HCT116 (cell line): ENCODE measurements at regions not wholly inside any gene's neighbourhood (a gene's known extent, or its start where the extent isn't known, plus 50 kb on each side); places are given as distances from the start of the nearest gene placed in this dataset.
A peak's percentile ranks its signal among the peaks of the same experiment; 100 is the strongest.

Experiments used
- ATAC-seq: fragments of 200-7000 bp; cut with Tn5 transposase; 2 replicates; pipeline ENCODE4 v1.9.1; 2020; ENCODE audit warnings: mild to moderate bottlenecking, moderate library complexity
- BruUV-seq: library from RNA; stranded (reverse); fragments of 400-500 nt; replicated peaks from 2 replicates; lab custom pipeline; 2021; lab: Mats Ljungman, UMichigan
- CTCF ChIA-PET: fragments of 300-600 bp; sonication (Branson Sonifier 250); formaldehyde crosslinking; loops from one replicate; lab custom pipeline; 2021; ENCODE audit warnings: antibody characterized with exemption; lab: Charles Lee
- POLR2A ChIA-PET: fragments of 300-600, 350-600 bp; sonication (Branson Sonifier 250); formaldehyde crosslinking; loops from one replicate; lab custom pipeline; 2021; ENCODE audit warnings: antibody characterized with exemption; lab: Charles Lee
- RAD21 ChIA-PET, 2 experiments: fragments of 300-600 bp; sonication (Branson Sonifier 250); formaldehyde crosslinking; loops; one replicate each; lab custom pipeline; 2023; ENCODE audit warnings: low total read pairs in 2 of 2; ENCODE audit not compliant: uncharacterized antibody in 2 of 2, unreplicated experiment in 2 of 2, low non-redundant PET in 1 of 2; lab: Charles Lee
- DNase-seq: peaks from one replicate; pipeline ENCODE4 v3.0.0-alpha.2; 2010; ENCODE audit warnings: low read depth, low spot score
- H2AFZ ChIP-seq: fragments of 200-600 bp; shearing (Covaris generic), sonication (generic); 2 replicates; pipeline ENCODE4 v1.6.1; 2017; ENCODE audit warnings: low read depth, mixed run types, mixed read lengths, antibody characterized with exemption, low read length; ENCODE audit not compliant: poor library complexity, severe bottlenecking
- H3K27ac ChIP-seq: 2 replicates; pipeline ENCODE4 v1.5.1; 2012; ENCODE audit warnings: low read depth, low read length
- H3K27me3 ChIP-seq: fragments of 200-600 bp; sonication (generic); 2 replicates; pipeline ENCODE4 v1.6.1; 2016; ENCODE audit warnings: mixed run types, low read length, mixed read lengths; ENCODE audit not compliant: insufficient read depth
- H3K36me3 ChIP-seq, 2 experiments: fragments of 200-500 bp in 1 of 2; fragments of 200-600 bp in 1 of 2; sonication (Bioruptor generic) in 1 of 2; sonication (generic) in 1 of 2; 2 replicates each; pipeline versions ENCODE4 v1.5.1 to v1.6.1; 2014 to 2016; ENCODE audit warnings: low read length in 2 of 2, inconsistent platforms in 1 of 2, mixed read lengths in 1 of 2, mixed run types in 1 of 2; ENCODE audit not compliant: insufficient read depth in 2 of 2, control insufficient read depth in 1 of 2
- H3K4me1 ChIP-seq, 2 experiments: fragments of 200-600 bp in 1 of 2; sonication (generic) in 1 of 2; 2 replicates each; pipeline versions ENCODE4 v1.5.1 to v1.6.1; 2012 to 2017; ENCODE audit warnings: low read length in 2 of 2, inconsistent platforms in 1 of 2, mild to moderate bottlenecking in 1 of 2, mixed read lengths in 1 of 2, mixed run types in 1 of 2, moderate library complexity in 1 of 2; ENCODE audit not compliant: insufficient read depth in 2 of 2, control insufficient read depth in 1 of 2
- H3K4me2 ChIP-seq: fragments of 200-600 bp; sonication (generic); 2 replicates; pipeline ENCODE4 v1.6.1; 2017; ENCODE audit warnings: mixed run types, low read length, mixed read lengths
- H3K4me3 ChIP-seq, 2 experiments: fragments of 200-600 bp in 1 of 2; sonication (generic) in 1 of 2; replicated peaks in 1 of 2; 2 replicates each; pipeline ENCODE4 v1.5.1; 2011 to 2016; ENCODE audit warnings: low read length in 2 of 2, control low read depth in 1 of 2, low read depth in 1 of 2, mild to moderate bottlenecking in 1 of 2, mixed read lengths in 1 of 2, mixed run types in 1 of 2
- H3K79me2 ChIP-seq: fragments of 200-600 bp; sonication (generic); 2 replicates; pipeline ENCODE4 v1.6.1; 2017; ENCODE audit warnings: mild to moderate bottlenecking, mixed run types, low read length, moderate library complexity, mixed read lengths; ENCODE audit not compliant: insufficient read depth
- H3K9ac ChIP-seq: fragments of 200-600 bp; sonication (generic); 2 replicates; pipeline ENCODE4 v1.6.1; 2016; ENCODE audit warnings: low read length, mixed read lengths
- H3K9me2 ChIP-seq: fragments of 200-600 bp; sonication (generic), shearing (Covaris generic); 2 replicates; pipeline ENCODE4 v1.6.1; 2017; ENCODE audit warnings: mixed run types, mild to moderate bottlenecking, moderate library complexity; ENCODE audit not compliant: insufficient read depth
- H3K9me3 ChIP-seq, 2 experiments: fragments of 200-500 bp in 1 of 2; fragments of 200-600 bp in 1 of 2; sonication (Bioruptor generic) in 1 of 2; sonication (generic) in 1 of 2; 2 replicates each; pipeline ENCODE4 v1.6.1; 2014 to 2017; ENCODE audit warnings: low read length in 2 of 2, mixed read lengths in 2 of 2, inconsistent platforms in 1 of 2, low read depth in 1 of 2, mild to moderate bottlenecking in 1 of 2, mixed run types in 1 of 2, moderate library complexity in 1 of 2; ENCODE audit not compliant: control insufficient read depth in 1 of 2, insufficient read depth in 1 of 2
- H4K20me1 ChIP-seq: fragments of 200-600 bp; sonication (generic), shearing (Covaris generic); 2 replicates; pipeline ENCODE4 v1.6.1; 2017; ENCODE audit warnings: mixed run types, mild to moderate bottlenecking, moderate library complexity; ENCODE audit not compliant: insufficient read depth
- CBX3 ChIP-seq: IDR thresholded peaks from 2 replicates; pipeline ENCODE4 v1.6.1; 2012; ENCODE audit warnings: low read depth
- CTCF ChIP-seq, 3 experiments: fragments of 200-600 bp in 1 of 3; sonication (generic) in 1 of 3; IDR thresholded peaks in 2 of 3; conservative IDR thresholded peaks in 1 of 3; 2 replicates each; pipeline ENCODE4 v1.5.1; 2012 to 2017; ENCODE audit warnings: low read depth in 2 of 3, low read length in 2 of 3, antibody characterized with exemption in 1 of 3, borderline replicate concordance in 1 of 3, control low read depth in 1 of 3, mild to moderate bottlenecking in 1 of 3, mixed read lengths in 1 of 3, mixed run types in 1 of 3, moderate library complexity in 1 of 3; ENCODE audit not compliant: insufficient read depth in 1 of 3
- FOSL1 ChIP-seq: IDR thresholded peaks from 2 replicates; pipeline ENCODE4 v1.6.1; 2012; ENCODE audit warnings: low read depth
- POLR2AphosphoS5 ChIP-seq: IDR thresholded peaks from 2 replicates; pipeline ENCODE4 v1.6.1; 2011; ENCODE audit warnings: mild to moderate bottlenecking, low read depth, low read length, moderate library complexity
- RAD21 ChIP-seq: IDR thresholded peaks from 2 replicates; pipeline ENCODE4 v1.6.1; 2012; ENCODE audit warnings: low read depth, mild to moderate bottlenecking
- REST ChIP-seq: IDR thresholded peaks from 2 replicates; pipeline ENCODE4 v1.6.1; 2012; ENCODE audit warnings: low read depth
- SIN3A ChIP-seq: IDR thresholded peaks from 2 replicates; pipeline ENCODE4 v1.6.1; 2012; ENCODE audit warnings: low read depth
- intact Hi-C: fragments of 100-400 bp; cut with micrococcal nuclease; formaldehyde crosslinking; loops from 2 replicates; pipeline ENCODE4 v1.10.0; 2022
- TF ChIP-seq, protein P1 (sequence below): IDR thresholded peaks from 2 replicates; pipeline ENCODE4 v1.6.1; 2012

DNA sequence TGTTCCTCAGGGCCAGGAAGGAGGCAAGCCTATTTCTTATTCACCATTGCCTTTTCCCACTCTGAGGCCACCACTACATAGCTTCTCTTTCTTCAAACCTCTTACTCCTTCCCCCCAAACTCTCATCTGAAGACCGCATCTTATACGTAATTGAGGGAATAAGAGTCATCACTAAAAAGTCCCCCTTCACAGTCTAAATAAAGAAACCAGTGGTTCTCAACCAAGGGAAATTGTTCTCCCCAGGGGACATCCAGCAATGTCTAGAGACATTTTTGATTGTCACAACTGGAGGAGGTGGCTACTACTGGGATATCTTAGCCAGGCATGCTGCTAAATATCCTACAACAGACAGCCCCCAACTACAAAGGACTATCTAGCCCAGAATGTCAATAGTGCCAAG is 327.6 kb upstream of the CNR1 start:
- Histone ChIP-seq H3K4me2 (no peak overlapping the region), H3K27ac (no peak overlapping the region), H3K27me3 (no peaks in the 10 kb centered on the region), H2AFZ (no peak overlapping the region), H3K36me3 (no peaks in the 10 kb centered on the region), H4K20me1 (no peaks in the 10 kb centered on the region)
- BruUV-seq = no TSS peak
- POLR2A ChIA-PET = no interaction called here
- TF ChIP-seq POLR2AphosphoS5 = no peak
- TF ChIP-seq SIN3A = no peak
- no peak for TF ChIP-seq FOSL1
- TF ChIP-seq, all 23 proteins: peak for 0
- ChIA-PET CTCF (interaction anchor here (0.6 to 1.8 kb wide), 10 partner anchors 10 to 1427 kb away, joined by 3 to 12 read pairs (median 4); no protein-coding TSS in a partner anchor), RAD21 (no interaction called here)
- no peaks in the 10 kb centered on the region for H3K9me2 ChIP-seq
- H3K9ac ChIP-seq = no peak overlapping the region
- intact Hi-C loops = loop anchor here (10.0 kb wide), 1 partner anchor 1429 kb away; no protein-coding TSS in a partner anchor
- H3K4me1 ChIP-seq = no peaks in the 10 kb centered on the region
- no peaks in the 10 kb centered on the region for H3K79me2 ChIP-seq
- H3K4me3 ChIP-seq = no peak overlapping the region
- ATAC-seq = no peak
- DNase-seq = no peak
- no peaks in the 10 kb centered on the region for H3K9me3 ChIP-seq

GRCh38 chr6:88492824-88493223 is 326.7 kb upstream of the CNR1 start:
- ChIA-PET CTCF (interaction anchor here (0.8 to 1.8 kb wide), 12 partner anchors 19 to 1426 kb away, joined by 3 to 19 read pairs (median 4); no protein-coding TSS in a partner anchor), POLR2A (no interaction called here), RAD21 (interaction anchor here in 1 of 2 experiments (1.1 kb wide), 1 partner anchor 563 kb away, joined by 4 read pairs; no protein-coding TSS in a partner anchor)
- Histone ChIP-seq H3K27ac (no peak overlapping the region), H4K20me1 (no peaks in the 10 kb centered on the region), H3K79me2 (no peaks in the 10 kb centered on the region), H3K4me1 (no peaks in the 10 kb centered on the region), H3K9me3 (no peaks in the 10 kb centered on the region), H3K9ac (no peak overlapping the region), H3K4me3 (no peak overlapping the region), H3K36me3 (no peaks in the 10 kb centered on the region), H3K9me2 (no peaks in the 10 kb centered on the region), H3K27me3 (no peaks in the 10 kb centered on the region), H2AFZ (no peak overlapping the region), H3K4me2 (no peak overlapping the region)
- DNase-seq (peak; percentile 22), ATAC-seq (peak; percentile 78)
- TF ChIP-seq REST = no peak
- peak; percentile 64 for TF ChIP-seq RAD21
- no peak for TF ChIP-seq CBX3
- peak; percentile 43 to 64 (median 52); a peak in 5 of 6 replicates for TF ChIP-seq CTCF (IDR thresholded peaks at IDR 0.05 in 2 of 3, conservative IDR thresholded peaks at IDR 0.05 in 1 of 3; ENCODE audit: borderline replicate concordance in 1 of 3, insufficient read depth in 1 of 3, low read depth in 2 of 3, low read length in 2 of 3)
- TF ChIP-seq, protein P1, sequence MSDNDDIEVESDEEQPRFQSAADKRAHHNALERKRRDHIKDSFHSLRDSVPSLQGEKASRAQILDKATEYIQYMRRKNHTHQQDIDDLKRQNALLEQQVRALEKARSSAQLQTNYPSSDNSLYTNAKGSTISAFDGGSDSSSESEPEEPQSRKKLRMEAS = no peak
- intact Hi-C loops = loop anchor here (1.0 to 10.0 kb wide), 2 partner anchors 564 to 1428 kb away; no protein-coding TSS in a partner anchor
- no TSS peak for BruUV-seq
